K562 (cell line): ENCODE measurements at regions not wholly inside any gene's neighbourhood (a gene's known extent, or its start where the extent isn't known, plus 50 kb on each side); places are given as distances from the start of the nearest gene placed in this dataset.

ENCODE experiments used
- CC2D1A ChIP-seq: fragments of 450-650 bp; IDR thresholded peaks from 2 replicates; pipeline ENCODE4 v1.6.1; 2017; ENCODE audit warnings: mild to moderate bottlenecking
- EGR1 ChIP-seq: fragments of 450-650 bp; conservative IDR thresholded peaks from 2 replicates; pipeline ENCODE4 v1.6.1; 2017; ENCODE audit warnings: mild to moderate bottlenecking
- HDAC3 ChIP-seq: fragments of 450-650 bp; IDR thresholded peaks from 2 replicates; pipeline ENCODE4 v1.6.1; 2018; ENCODE audit warnings: borderline replicate concordance, mild to moderate bottlenecking, moderate library complexity; ENCODE audit not compliant: partially characterized antibody
- KHSRP ChIP-seq: fragments of 450-650 bp; IDR thresholded peaks from 2 replicates; pipeline ENCODE4 v1.6.1; 2017
- SMARCE1 ChIP-seq: fragments of 450-650 bp; IDR thresholded peaks from 2 replicates; pipeline ENCODE4 v1.7.1; 2016; ENCODE audit warnings: mild to moderate bottlenecking
- TF ChIP-seq, protein P1 (sequence below): fragments of 150-350 bp; IDR thresholded peaks from 2 replicates; pipeline ENCODE4 v1.6.1; 2014; ENCODE audit warnings: low read depth, mild to moderate bottlenecking, low read length, borderline replicate concordance
- TF ChIP-seq, protein P2 (sequence below), 2 experiments: fragments of 450-650 bp in 1 of 2; sonication (generic) in 1 of 2; formaldehyde crosslinking in 1 of 2; IDR thresholded peaks; 2 replicates each; pipeline versions ENCODE4 v1.7.1 to v1.9.0; 2016 to 2022; ENCODE audit warnings: inconsistent platforms in 1 of 2, mild to moderate bottlenecking in 1 of 2, missing genetic modification reagents in 1 of 2

DNA sequence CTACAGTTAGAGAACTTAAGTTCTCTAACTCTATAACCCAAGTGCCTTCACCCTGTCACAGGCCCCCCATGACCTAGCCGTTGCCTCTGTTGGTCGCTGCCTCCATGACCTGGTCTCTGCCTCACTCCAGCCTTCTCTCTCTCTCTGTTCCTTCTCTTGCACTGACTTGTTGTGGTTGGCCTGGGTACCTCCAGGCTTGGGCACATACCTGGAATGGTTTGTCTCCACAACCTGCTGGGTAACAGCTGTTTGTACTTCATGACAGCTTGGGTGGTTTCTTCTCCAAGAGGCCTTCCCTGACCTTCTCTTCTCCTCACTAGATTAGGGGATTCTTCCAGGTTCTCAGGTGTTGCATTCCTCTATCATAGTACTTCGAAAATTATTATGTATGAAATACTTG is 371.6 kb upstream of the USP24 start (continued):
- TF ChIP-seq, protein P1, sequence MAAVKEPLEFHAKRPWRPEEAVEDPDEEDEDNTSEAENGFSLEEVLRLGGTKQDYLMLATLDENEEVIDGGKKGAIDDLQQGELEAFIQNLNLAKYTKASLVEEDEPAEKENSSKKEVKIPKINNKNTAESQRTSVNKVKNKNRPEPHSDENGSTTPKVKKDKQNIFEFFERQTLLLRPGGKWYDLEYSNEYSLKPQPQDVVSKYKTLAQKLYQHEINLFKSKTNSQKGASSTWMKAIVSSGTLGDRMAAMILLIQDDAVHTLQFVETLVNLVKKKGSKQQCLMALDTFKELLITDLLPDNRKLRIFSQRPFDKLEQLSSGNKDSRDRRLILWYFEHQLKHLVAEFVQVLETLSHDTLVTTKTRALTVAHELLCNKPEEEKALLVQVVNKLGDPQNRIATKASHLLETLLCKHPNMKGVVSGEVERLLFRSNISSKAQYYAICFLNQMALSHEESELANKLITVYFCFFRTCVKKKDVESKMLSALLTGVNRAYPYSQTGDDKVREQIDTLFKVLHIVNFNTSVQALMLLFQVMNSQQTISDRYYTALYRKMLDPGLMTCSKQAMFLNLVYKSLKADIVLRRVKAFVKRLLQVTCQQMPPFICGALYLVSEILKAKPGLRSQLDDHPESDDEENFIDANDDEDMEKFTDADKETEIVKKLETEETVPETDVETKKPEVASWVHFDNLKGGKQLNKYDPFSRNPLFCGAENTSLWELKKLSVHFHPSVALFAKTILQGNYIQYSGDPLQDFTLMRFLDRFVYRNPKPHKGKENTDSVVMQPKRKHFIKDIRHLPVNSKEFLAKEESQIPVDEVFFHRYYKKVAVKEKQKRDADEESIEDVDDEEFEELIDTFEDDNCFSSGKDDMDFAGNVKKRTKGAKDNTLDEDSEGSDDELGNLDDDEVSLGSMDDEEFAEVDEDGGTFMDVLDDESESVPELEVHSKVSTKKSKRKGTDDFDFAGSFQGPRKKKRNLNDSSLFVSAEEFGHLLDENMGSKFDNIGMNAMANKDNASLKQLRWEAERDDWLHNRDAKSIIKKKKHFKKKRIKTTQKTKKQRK, result no peak
- TF ChIP-seq SMARCE1, result no peak
- TF ChIP-seq KHSRP, result no peak
- TF ChIP-seq, protein P2, sequence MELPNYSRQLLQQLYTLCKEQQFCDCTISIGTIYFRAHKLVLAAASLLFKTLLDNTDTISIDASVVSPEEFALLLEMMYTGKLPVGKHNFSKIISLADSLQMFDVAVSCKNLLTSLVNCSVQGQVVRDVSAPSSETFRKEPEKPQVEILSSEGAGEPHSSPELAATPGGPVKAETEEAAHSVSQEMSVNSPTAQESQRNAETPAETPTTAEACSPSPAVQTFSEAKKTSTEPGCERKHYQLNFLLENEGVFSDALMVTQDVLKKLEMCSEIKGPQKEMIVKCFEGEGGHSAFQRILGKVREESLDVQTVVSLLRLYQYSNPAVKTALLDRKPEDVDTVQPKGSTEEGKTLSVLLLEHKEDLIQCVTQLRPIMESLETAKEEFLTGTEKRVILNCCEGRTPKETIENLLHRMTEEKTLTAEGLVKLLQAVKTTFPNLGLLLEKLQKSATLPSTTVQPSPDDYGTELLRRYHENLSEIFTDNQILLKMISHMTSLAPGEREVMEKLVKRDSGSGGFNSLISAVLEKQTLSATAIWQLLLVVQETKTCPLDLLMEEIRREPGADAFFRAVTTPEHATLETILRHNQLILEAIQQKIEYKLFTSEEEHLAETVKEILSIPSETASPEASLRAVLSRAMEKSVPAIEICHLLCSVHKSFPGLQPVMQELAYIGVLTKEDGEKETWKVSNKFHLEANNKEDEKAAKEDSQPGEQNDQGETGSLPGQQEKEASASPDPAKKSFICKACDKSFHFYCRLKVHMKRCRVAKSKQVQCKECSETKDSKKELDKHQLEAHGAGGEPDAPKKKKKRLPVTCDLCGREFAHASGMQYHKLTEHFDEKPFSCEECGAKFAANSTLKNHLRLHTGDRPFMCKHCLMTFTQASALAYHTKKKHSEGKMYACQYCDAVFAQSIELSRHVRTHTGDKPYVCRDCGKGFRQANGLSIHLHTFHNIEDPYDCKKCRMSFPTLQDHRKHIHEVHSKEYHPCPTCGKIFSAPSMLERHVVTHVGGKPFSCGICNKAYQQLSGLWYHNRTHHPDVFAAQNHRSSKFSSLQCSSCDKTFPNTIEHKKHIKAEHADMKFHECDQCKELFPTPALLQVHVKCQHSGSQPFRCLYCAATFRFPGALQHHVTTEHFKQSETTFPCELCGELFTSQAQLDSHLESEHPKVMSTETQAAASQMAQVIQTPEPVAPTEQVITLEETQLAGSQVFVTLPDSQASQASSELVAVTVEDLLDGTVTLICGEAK (IDR thresholded peaks at IDR 0.05), result no peak
- TF ChIP-seq, protein P2 (CRISPR knock-in tag; IDR thresholded peaks at IDR 0.05), result no peak
- TF ChIP-seq HDAC3, result no peak
- no peak for TF ChIP-seq CC2D1A
- TF ChIP-seq EGR1, result no peak
